ENCODE measurements at regions not wholly inside any gene's neighbourhood (a gene's known extent, or its start where the extent isn't known, plus 50 kb on each side); places are given as distances from the start of the nearest gene placed in this dataset.

GRCh38 chr2:222076973-222077690 is 221.7 kb downstream of the PAX3 start:
- Histone ChIP-seq H3K4me3 (no peak overlapping the region), H3K27me3 (ENCODE audit: insufficient read depth) (peaks cover 8% of the 10 kb centered on the region), H3F3A (replicated peaks; ENCODE audit: low read depth) (no peaks in the 10 kb centered on the region), H3K27ac (ENCODE audit: low read depth) (no peak overlapping the region), H3K4me1 (ENCODE audit: insufficient read depth) (peaks cover 10% of the 10 kb centered on the region; the same call in 1 of the 2 replicates), H3K79me2 (replicated peaks; ENCODE audit: insufficient read depth) (no peaks in the 10 kb centered on the region), H3K9me2 (ENCODE audit: insufficient read depth) (no peaks in the 10 kb centered on the region), H4K20me1 (replicated peaks; ENCODE audit: insufficient read depth) (no peaks in the 10 kb centered on the region), H2AFZ (no peak overlapping the region), H3K4me2 (no peak overlapping the region), H3K36me3 (ENCODE audit: insufficient read depth) (no peaks in the 10 kb centered on the region)
- TF ChIP-seq, protein P1, sequence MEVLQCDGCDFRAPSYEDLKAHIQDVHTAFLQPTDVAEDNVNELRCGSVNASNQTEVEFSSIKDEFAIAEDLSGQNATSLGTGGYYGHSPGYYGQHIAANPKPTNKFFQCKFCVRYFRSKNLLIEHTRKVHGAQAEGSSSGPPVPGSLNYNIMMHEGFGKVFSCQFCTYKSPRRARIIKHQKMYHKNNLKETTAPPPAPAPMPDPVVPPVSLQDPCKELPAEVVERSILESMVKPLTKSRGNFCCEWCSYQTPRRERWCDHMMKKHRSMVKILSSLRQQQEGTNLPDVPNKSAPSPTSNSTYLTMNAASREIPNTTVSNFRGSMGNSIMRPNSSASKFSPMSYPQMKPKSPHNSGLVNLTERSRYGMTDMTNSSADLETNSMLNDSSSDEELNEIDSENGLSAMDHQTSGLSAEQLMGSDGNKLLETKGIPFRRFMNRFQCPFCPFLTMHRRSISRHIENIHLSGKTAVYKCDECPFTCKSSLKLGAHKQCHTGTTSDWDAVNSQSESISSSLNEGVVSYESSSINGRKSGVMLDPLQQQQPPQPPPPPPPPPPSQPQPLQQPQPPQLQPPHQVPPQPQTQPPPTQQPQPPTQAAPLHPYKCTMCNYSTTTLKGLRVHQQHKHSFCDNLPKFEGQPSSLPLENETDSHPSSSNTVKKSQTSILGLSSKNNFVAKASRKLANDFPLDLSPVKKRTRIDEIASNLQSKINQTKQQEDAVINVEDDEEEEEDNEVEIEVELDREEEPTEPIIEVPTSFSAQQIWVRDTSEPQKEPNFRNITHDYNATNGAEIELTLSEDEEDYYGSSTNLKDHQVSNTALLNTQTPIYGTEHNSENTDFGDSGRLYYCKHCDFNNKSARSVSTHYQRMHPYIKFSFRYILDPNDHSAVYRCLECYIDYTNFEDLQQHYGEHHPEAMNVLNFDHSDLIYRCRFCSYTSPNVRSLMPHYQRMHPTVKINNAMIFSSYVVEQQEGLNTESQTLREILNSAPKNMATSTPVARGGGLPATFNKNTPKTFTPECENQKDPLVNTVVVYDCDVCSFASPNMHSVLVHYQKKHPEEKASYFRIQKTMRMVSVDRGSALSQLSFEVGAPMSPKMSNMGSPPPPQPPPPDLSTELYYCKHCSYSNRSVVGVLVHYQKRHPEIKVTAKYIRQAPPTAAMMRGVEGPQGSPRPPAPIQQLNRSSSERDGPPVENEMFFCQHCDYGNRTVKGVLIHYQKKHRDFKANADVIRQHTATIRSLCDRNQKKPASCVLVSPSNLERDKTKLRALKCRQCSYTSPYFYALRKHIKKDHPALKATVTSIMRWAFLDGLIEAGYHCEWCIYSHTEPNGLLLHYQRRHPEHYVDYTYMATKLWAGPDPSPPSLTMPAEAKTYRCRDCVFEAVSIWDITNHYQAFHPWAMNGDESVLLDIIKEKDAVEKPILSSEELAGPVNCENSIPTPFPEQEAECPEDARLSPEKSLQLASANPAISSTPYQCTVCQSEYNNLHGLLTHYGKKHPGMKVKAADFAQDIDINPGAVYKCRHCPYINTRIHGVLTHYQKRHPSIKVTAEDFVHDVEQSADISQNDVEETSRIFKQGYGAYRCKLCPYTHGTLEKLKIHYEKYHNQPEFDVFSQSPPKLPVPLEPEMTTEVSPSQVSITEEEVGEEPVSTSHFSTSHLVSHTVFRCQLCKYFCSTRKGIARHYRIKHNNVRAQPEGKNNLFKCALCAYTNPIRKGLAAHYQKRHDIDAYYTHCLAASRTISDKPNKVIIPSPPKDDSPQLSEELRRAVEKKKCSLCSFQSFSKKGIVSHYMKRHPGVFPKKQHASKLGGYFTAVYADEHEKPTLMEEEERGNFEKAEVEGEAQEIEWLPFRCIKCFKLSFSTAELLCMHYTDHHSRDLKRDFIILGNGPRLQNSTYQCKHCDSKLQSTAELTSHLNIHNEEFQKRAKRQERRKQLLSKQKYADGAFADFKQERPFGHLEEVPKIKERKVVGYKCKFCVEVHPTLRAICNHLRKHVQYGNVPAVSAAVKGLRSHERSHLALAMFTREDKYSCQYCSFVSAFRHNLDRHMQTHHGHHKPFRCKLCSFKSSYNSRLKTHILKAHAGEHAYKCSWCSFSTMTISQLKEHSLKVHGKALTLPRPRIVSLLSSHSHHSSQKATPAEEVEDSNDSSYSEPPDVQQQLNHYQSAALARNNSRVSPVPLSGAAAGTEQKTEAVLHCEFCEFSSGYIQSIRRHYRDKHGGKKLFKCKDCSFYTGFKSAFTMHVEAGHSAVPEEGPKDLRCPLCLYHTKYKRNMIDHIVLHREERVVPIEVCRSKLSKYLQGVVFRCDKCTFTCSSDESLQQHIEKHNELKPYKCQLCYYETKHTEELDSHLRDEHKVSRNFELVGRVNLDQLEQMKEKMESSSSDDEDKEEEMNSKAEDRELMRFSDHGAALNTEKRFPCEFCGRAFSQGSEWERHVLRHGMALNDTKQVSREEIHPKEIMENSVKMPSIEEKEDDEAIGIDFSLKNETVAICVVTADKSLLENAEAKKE (CRISPR knock-in tag; IDR thresholded peaks at IDR 0.05): no peak
- no peak for TF ChIP-seq EZH2phosphoT487 (IDR thresholded peaks at IDR 0.05; ENCODE audit: unreplicated experiment)
- TF ChIP-seq, protein P2, sequence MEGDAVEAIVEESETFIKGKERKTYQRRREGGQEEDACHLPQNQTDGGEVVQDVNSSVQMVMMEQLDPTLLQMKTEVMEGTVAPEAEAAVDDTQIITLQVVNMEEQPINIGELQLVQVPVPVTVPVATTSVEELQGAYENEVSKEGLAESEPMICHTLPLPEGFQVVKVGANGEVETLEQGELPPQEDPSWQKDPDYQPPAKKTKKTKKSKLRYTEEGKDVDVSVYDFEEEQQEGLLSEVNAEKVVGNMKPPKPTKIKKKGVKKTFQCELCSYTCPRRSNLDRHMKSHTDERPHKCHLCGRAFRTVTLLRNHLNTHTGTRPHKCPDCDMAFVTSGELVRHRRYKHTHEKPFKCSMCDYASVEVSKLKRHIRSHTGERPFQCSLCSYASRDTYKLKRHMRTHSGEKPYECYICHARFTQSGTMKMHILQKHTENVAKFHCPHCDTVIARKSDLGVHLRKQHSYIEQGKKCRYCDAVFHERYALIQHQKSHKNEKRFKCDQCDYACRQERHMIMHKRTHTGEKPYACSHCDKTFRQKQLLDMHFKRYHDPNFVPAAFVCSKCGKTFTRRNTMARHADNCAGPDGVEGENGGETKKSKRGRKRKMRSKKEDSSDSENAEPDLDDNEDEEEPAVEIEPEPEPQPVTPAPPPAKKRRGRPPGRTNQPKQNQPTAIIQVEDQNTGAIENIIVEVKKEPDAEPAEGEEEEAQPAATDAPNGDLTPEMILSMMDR (conservative IDR thresholded peaks at IDR 0.05; ENCODE audit: low read depth in 2 of 2): no peak
- TF ChIP-seq NANOG (IDR thresholded peaks at IDR 0.05; ENCODE audit: borderline replicate concordance): no peak
- TF ChIP-seq, protein P3, sequence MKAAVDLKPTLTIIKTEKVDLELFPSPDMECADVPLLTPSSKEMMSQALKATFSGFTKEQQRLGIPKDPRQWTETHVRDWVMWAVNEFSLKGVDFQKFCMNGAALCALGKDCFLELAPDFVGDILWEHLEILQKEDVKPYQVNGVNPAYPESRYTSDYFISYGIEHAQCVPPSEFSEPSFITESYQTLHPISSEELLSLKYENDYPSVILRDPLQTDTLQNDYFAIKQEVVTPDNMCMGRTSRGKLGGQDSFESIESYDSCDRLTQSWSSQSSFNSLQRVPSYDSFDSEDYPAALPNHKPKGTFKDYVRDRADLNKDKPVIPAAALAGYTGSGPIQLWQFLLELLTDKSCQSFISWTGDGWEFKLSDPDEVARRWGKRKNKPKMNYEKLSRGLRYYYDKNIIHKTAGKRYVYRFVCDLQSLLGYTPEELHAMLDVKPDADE (IDR thresholded peaks at IDR 0.05): no peak
- TF ChIP-seq JUNB (IDR thresholded peaks at IDR 0.05; ENCODE audit: unreplicated experiment): no peak
- no peak for TF ChIP-seq STAT1 (IDR thresholded peaks at IDR 0.05; ENCODE audit: unreplicated experiment)
- DNase-seq (ENCODE audit: low spot score) (no peak), ATAC-seq (no peak)
- Mint-ChIP-seq H3K27ac (no peak overlapping the region), H3K36me3 (ENCODE audit: low read depth) (no peaks in the 10 kb centered on the region), H3K27me3 (ENCODE audit: insufficient read depth, low read depth, poor library complexity) (peaks cover 4% of the 10 kb centered on the region), H3K4me3 (no peak overlapping the region), H3K9me3 (no peaks in the 10 kb centered on the region), H3K4me1 (peaks cover 21% of the 10 kb centered on the region)
